Activated CD4-positive, alpha-beta T cell treated with anti-CD3 and anti-CD28 coated beads, Interleukin-2, amount 10 ng/mL, durations not matched to agents 7 days and 5 days (primary cell): ENCODE measurements at regions not wholly inside any gene's neighbourhood (a gene's known extent, or its start where the extent isn't known, plus 50 kb on each side); places are given as distances from the start of the nearest gene placed in this dataset.

ENCODE experiments used
- CTCF ChIA-PET: fragments of 350-600 bp; sonication (Branson Sonifier 250); formaldehyde crosslinking; loops from one replicate; lab custom pipeline; 2021; ENCODE audit warnings: antibody characterized with exemption; lab: Charles Lee
- POLR2A ChIA-PET: fragments of 350-600 bp; sonication (Branson Sonifier 250); formaldehyde crosslinking; loops from one replicate; lab custom pipeline; 2021; ENCODE audit warnings: antibody characterized with exemption; lab: Charles Lee
- DNase-seq: peaks from one replicate; pipeline ENCODE4 v3.0.0-alpha.2; 2020
- H3K27ac Mint-ChIP-seq: one replicate; pipeline ENCODE4 v1.8.0; 2021; ENCODE audit warnings: mild to moderate bottlenecking, moderate library complexity, mixed read lengths
- H3K27me3 Mint-ChIP-seq: one replicate; pipeline ENCODE4 v1.8.0; 2021; ENCODE audit warnings: mixed read lengths
- H3K36me3 Mint-ChIP-seq: one replicate; pipeline ENCODE4 v1.8.0; 2021; ENCODE audit warnings: low read depth, mixed read lengths
- H3K4me1 Mint-ChIP-seq: one replicate; pipeline ENCODE4 v1.8.0; 2021; ENCODE audit warnings: mixed read lengths
- H3K4me3 Mint-ChIP-seq: one replicate; pipeline ENCODE4 v1.8.0; 2021; ENCODE audit warnings: mild to moderate bottlenecking, moderate library complexity, mixed read lengths
- H3K9me3 Mint-ChIP-seq: one replicate; pipeline ENCODE4 v1.8.0; 2021; ENCODE audit warnings: mixed read lengths

GRCh38 chr18:71529703-71530303 lies 1014.3 kb downstream of the CBLN2 start:
- H3K9me3 Mint-ChIP-seq = no peaks in the 10 kb centered on the region
- H3K27ac Mint-ChIP-seq = no peak overlapping the region
- no peak for DNase-seq
- no peak overlapping the region for H3K4me3 Mint-ChIP-seq
- ChIA-PET CTCF (no interaction called here), POLR2A (no interaction called here)
- H3K4me1 Mint-ChIP-seq = no peaks in the 10 kb centered on the region
- H3K36me3 Mint-ChIP-seq = no peaks in the 10 kb centered on the region
- no peaks in the 10 kb centered on the region for H3K27me3 Mint-ChIP-seq

GRCh38 chr18:71523483-71524435 lies 1020.4 kb downstream of the CBLN2 start:
- Mint-ChIP-seq H3K4me1 (no peaks in the 10 kb centered on the region), H3K27me3 (no peaks in the 10 kb centered on the region), H3K4me3 (no peak overlapping the region), H3K36me3 (no peaks in the 10 kb centered on the region), H3K27ac (no peak overlapping the region), H3K9me3 (no peaks in the 10 kb centered on the region)
- CTCF ChIA-PET = no interaction called here
- POLR2A ChIA-PET = no interaction called here
- DNase-seq = no peak

GRCh38 chr18:71505526-71505925 lies 1038.6 kb downstream of the CBLN2 start:
- Mint-ChIP-seq H3K4me3 (no peak overlapping the region), H3K4me1 (no peaks in the 10 kb centered on the region), H3K27me3 (no peaks in the 10 kb centered on the region), H3K27ac (no peak overlapping the region), H3K9me3 (peaks cover 8% of the 10 kb centered on the region), H3K36me3 (no peaks in the 10 kb centered on the region)
- ChIA-PET CTCF (no interaction called here), POLR2A (no interaction called here)
- DNase-seq = no peak

- Mint-ChIP-seq H3K9me3 (peaks cover 8% of the 10 kb centered on the region), H3K4me3 (no peak overlapping the region), H3K4me1 (no peaks in the 10 kb centered on the region), H3K27me3 (no peaks in the 10 kb centered on the region), H3K36me3 (no peaks in the 10 kb centered on the region), H3K27ac (no peak overlapping the region)
- POLR2A ChIA-PET = no interaction called here
- CTCF ChIA-PET = no interaction called here
- no peak for DNase-seq
Measured at GRCh38 chr18:71503222-71503621, 1040.9 kb downstream of the CBLN2 start.

GRCh38 chr18:71485611-71486010 lies 1058.5 kb downstream of the CBLN2 start:
- Mint-ChIP-seq H3K36me3 (no peaks in the 10 kb centered on the region), H3K4me3 (no peak overlapping the region), H3K27me3 (no peaks in the 10 kb centered on the region), H3K9me3 (no peaks in the 10 kb centered on the region), H3K4me1 (no peaks in the 10 kb centered on the region), H3K27ac (no peak overlapping the region)
- POLR2A ChIA-PET = no interaction called here
- CTCF ChIA-PET = no interaction called here
- no peak for DNase-seq

GRCh38 chr18:71471963-71472725 lies 1072.0 kb downstream of the CBLN2 start:
- no peaks in the 10 kb centered on the region for H3K36me3 Mint-ChIP-seq
- ChIA-PET POLR2A (no interaction called here), CTCF (no interaction called here)
- DNase-seq = no peak
- H3K27me3 Mint-ChIP-seq = no peaks in the 10 kb centered on the region
- no peaks in the 10 kb centered on the region for H3K9me3 Mint-ChIP-seq
- no peaks in the 10 kb centered on the region for H3K4me1 Mint-ChIP-seq
- no peak overlapping the region for H3K27ac Mint-ChIP-seq
- H3K4me3 Mint-ChIP-seq = no peak overlapping the region

GRCh38 chr18:71456206-71456605 lies 1087.9 kb downstream of the CBLN2 start:
- POLR2A ChIA-PET = no interaction called here
- CTCF ChIA-PET = no interaction called here
- H3K4me3 Mint-ChIP-seq = no peak overlapping the region
- H3K36me3 Mint-ChIP-seq = no peaks in the 10 kb centered on the region
- H3K27ac Mint-ChIP-seq = no peak overlapping the region
- H3K4me1 Mint-ChIP-seq = no peaks in the 10 kb centered on the region
- no peaks in the 10 kb centered on the region for H3K9me3 Mint-ChIP-seq
- no peaks in the 10 kb centered on the region for H3K27me3 Mint-ChIP-seq
- DNase-seq = no peak

- H3K4me3 Mint-ChIP-seq = no peak overlapping the region
- peaks cover 3% of the 10 kb centered on the region for H3K9me3 Mint-ChIP-seq
- H3K27me3 Mint-ChIP-seq = no peaks in the 10 kb centered on the region
- no peaks in the 10 kb centered on the region for H3K4me1 Mint-ChIP-seq
- POLR2A ChIA-PET = no interaction called here
- DNase-seq = no peak
- H3K36me3 Mint-ChIP-seq = no peaks in the 10 kb centered on the region
- CTCF ChIA-PET = no interaction called here
- H3K27ac Mint-ChIP-seq = no peak overlapping the region
Measured at GRCh38 chr18:71450257-71450656, 1093.9 kb downstream of the CBLN2 start.

GRCh38 chr18:71443706-71444480 lies 1100.2 kb downstream of the CBLN2 start:
- DNase-seq = no peak
- H3K4me1 Mint-ChIP-seq = no peaks in the 10 kb centered on the region
- H3K27me3 Mint-ChIP-seq = no peaks in the 10 kb centered on the region
- H3K27ac Mint-ChIP-seq = no peak overlapping the region
- ChIA-PET CTCF (no interaction called here), POLR2A (no interaction called here)
- H3K4me3 Mint-ChIP-seq = no peak overlapping the region
- peaks cover 6% of the 10 kb centered on the region for H3K9me3 Mint-ChIP-seq
- no peaks in the 10 kb centered on the region for H3K36me3 Mint-ChIP-seq

- no peaks in the 10 kb centered on the region for H3K4me1 Mint-ChIP-seq
- no peak for DNase-seq
- peaks cover 6% of the 10 kb centered on the region for H3K9me3 Mint-ChIP-seq
- H3K27ac Mint-ChIP-seq = no peak overlapping the region
- no peaks in the 10 kb centered on the region for H3K36me3 Mint-ChIP-seq
- H3K27me3 Mint-ChIP-seq = no peaks in the 10 kb centered on the region
- H3K4me3 Mint-ChIP-seq = no peak overlapping the region
- ChIA-PET CTCF (no interaction called here), POLR2A (no interaction called here)
Measured at GRCh38 chr18:71442731-71443141, 1101.4 kb downstream of the CBLN2 start.

- Mint-ChIP-seq H3K9me3 (peaks cover 4% of the 10 kb centered on the region), H3K4me1 (no peaks in the 10 kb centered on the region), H3K4me3 (no peak overlapping the region), H3K27ac (no peak overlapping the region), H3K36me3 (no peaks in the 10 kb centered on the region), H3K27me3 (no peaks in the 10 kb centered on the region)
- ChIA-PET CTCF (no interaction called here), POLR2A (no interaction called here)
- DNase-seq = no peak
Measured at GRCh38 chr18:71441156-71441555, 1103.0 kb downstream of the CBLN2 start.

GRCh38 chr18:71437511-71437910 lies 1106.6 kb downstream of the CBLN2 start:
- H3K4me3 Mint-ChIP-seq = no peak overlapping the region
- CTCF ChIA-PET = no interaction called here
- no peaks in the 10 kb centered on the region for H3K36me3 Mint-ChIP-seq

More at GRCh38 chr18:71437511-71437910, 1106.6 kb downstream of the CBLN2 start:
- no peaks in the 10 kb centered on the region for H3K9me3 Mint-ChIP-seq
- H3K4me1 Mint-ChIP-seq = no peaks in the 10 kb centered on the region
- H3K27me3 Mint-ChIP-seq = no peaks in the 10 kb centered on the region
- POLR2A ChIA-PET = no interaction called here
- no peak for DNase-seq
- no peak overlapping the region for H3K27ac Mint-ChIP-seq
